ENCODE measurements at regions not wholly inside any gene's neighbourhood (a gene's known extent, or its start where the extent isn't known, plus 50 kb on each side); places are given as distances from the start of the nearest gene placed in this dataset.

- H3K27me3 Mint-ChIP-seq (ENCODE audit: unreplicated experiment) = no peaks in the 10 kb centered on the region
- H3K4me1 Mint-ChIP-seq (ENCODE audit: unreplicated experiment) = no peaks in the 10 kb centered on the region
- no peak overlapping the region for H3K27ac Mint-ChIP-seq (ENCODE audit: unreplicated experiment)
- H3K9me3 Mint-ChIP-seq (ENCODE audit: unreplicated experiment) = no peaks in the 10 kb centered on the region
- H3K4me3 Mint-ChIP-seq (ENCODE audit: unreplicated experiment) = no peak overlapping the region
- no peak for DNase-seq (ENCODE audit: low spot score)
- no peak for TF ChIP-seq CTCF (IDR thresholded peaks at IDR 0.05; ENCODE audit: unreplicated experiment)
- H3K36me3 Mint-ChIP-seq (ENCODE audit: low read depth, unreplicated experiment) = no peaks in the 10 kb centered on the region
Observed at GRCh38 chr5:98095072-98095471, 678.4 kb upstream of the RGMB start.

GRCh38 chr5:98096155-98096554 lies 677.3 kb upstream of the RGMB start:
- Mint-ChIP-seq H3K36me3 (ENCODE audit: low read depth, unreplicated experiment) (no peaks in the 10 kb centered on the region), H3K9me3 (ENCODE audit: unreplicated experiment) (no peaks in the 10 kb centered on the region), H3K27ac (ENCODE audit: unreplicated experiment) (no peak overlapping the region), H3K4me1 (ENCODE audit: unreplicated experiment) (no peaks in the 10 kb centered on the region), H3K27me3 (ENCODE audit: unreplicated experiment) (no peaks in the 10 kb centered on the region), H3K4me3 (ENCODE audit: unreplicated experiment) (no peak overlapping the region)
- DNase-seq (ENCODE audit: low spot score) = no peak
- no peak for TF ChIP-seq CTCF (IDR thresholded peaks at IDR 0.05; ENCODE audit: unreplicated experiment)

GRCh38 chr5:98099448-98100105 lies 673.9 kb upstream of the RGMB start:
- Mint-ChIP-seq H3K4me1 (ENCODE audit: unreplicated experiment) (no peaks in the 10 kb centered on the region), H3K27me3 (ENCODE audit: unreplicated experiment) (no peaks in the 10 kb centered on the region), H3K27ac (ENCODE audit: unreplicated experiment) (no peak overlapping the region), H3K4me3 (ENCODE audit: unreplicated experiment) (no peak overlapping the region), H3K9me3 (ENCODE audit: unreplicated experiment) (no peaks in the 10 kb centered on the region), H3K36me3 (ENCODE audit: low read depth, unreplicated experiment) (no peaks in the 10 kb centered on the region)
- no peak for TF ChIP-seq CTCF (IDR thresholded peaks at IDR 0.05; ENCODE audit: unreplicated experiment)
- no peak for DNase-seq (ENCODE audit: low spot score)

- Mint-ChIP-seq H3K4me1 (ENCODE audit: unreplicated experiment) (no peaks in the 10 kb centered on the region), H3K27ac (ENCODE audit: unreplicated experiment) (no peak overlapping the region), H3K9me3 (ENCODE audit: unreplicated experiment) (no peaks in the 10 kb centered on the region), H3K36me3 (ENCODE audit: low read depth, unreplicated experiment) (no peaks in the 10 kb centered on the region), H3K27me3 (ENCODE audit: unreplicated experiment) (no peaks in the 10 kb centered on the region), H3K4me3 (ENCODE audit: unreplicated experiment) (no peak overlapping the region)
- DNase-seq (ENCODE audit: low spot score) = no peak
- no peak for TF ChIP-seq CTCF (IDR thresholded peaks at IDR 0.05; ENCODE audit: unreplicated experiment)
Observed at GRCh38 chr5:98101131-98101530, 672.3 kb upstream of the RGMB start.

DNA sequence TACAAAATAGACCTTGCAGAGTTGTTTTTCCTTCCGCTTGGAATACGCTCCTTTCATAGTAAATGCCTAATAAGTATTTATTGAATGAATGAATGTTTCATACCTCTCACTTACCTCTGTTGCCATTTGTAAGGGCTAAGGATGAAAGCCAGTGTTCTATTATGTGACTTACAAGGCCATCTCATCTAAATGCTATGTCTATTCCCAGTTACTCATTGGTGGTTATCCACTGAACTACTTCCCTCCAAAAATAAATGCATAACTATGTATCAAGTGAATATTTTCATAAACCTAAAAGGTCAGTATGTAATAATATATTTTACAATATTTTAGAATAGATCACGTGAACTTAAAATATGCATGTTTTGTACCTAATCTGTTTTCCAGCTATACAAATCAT lies 670.5 kb upstream of the RGMB start:
- no peak for DNase-seq (ENCODE audit: low spot score)
- Mint-ChIP-seq H3K27me3 (ENCODE audit: unreplicated experiment) (no peaks in the 10 kb centered on the region), H3K27ac (ENCODE audit: unreplicated experiment) (no peak overlapping the region), H3K36me3 (ENCODE audit: low read depth, unreplicated experiment) (no peaks in the 10 kb centered on the region), H3K4me3 (ENCODE audit: unreplicated experiment) (no peak overlapping the region), H3K4me1 (ENCODE audit: unreplicated experiment) (no peaks in the 10 kb centered on the region), H3K9me3 (ENCODE audit: unreplicated experiment) (no peaks in the 10 kb centered on the region)
- TF ChIP-seq CTCF (IDR thresholded peaks at IDR 0.05; ENCODE audit: unreplicated experiment) = no peak

All from endothelial cell (in vitro differentiated cells).